Testis (tissue), 2 donors: ENCODE measurements at regions not wholly inside any gene's neighbourhood (a gene's known extent, or its start where the extent isn't known, plus 50 kb on each side); places are given as distances from the start of the nearest gene placed in this dataset.
"Not testable (repeated sequence)": the region's sequence is repeated elsewhere in the genome, so short reads cannot be mapped to it uniquely, and the experiment has no call there.

Experiments
- DNase-seq: peaks from one replicate; pipeline ENCODE4 v3.0.0-alpha.2; 2019
- H3K27ac ChIP-seq, 2 donors: fragments of 200-600 bp; sonication (generic); one replicate each; pipeline ENCODE4 v1.5.1; 2019
- H3K27me3 ChIP-seq: fragments of 200-600 bp; sonication (generic); one replicate; pipeline ENCODE4 v1.5.1; 2019
- H3K36me3 ChIP-seq: fragments of 200-600 bp; sonication (generic); one replicate; pipeline ENCODE4 v1.5.1; 2017; ENCODE audit warnings: low read depth; ENCODE audit errors: missing control alignments
- H3K4me1 ChIP-seq: fragments of 200-600 bp; sonication (generic); one replicate; pipeline ENCODE4 v1.5.1; 2019
- H3K4me3 ChIP-seq, 2 donors: fragments of 200-600 bp; sonication (generic); one replicate each; pipeline ENCODE4 v1.5.1; 2017 to 2019
- H3K9me3 ChIP-seq: fragments of 200-600 bp; sonication (generic); one replicate; pipeline ENCODE4 v1.5.1; 2017
- POLR2A ChIP-seq: fragments of 450-650 bp; IDR thresholded peaks from one replicate; pipeline ENCODE4 v1.6.1; 2017; ENCODE audit warnings: antibody characterized with exemption, mild to moderate bottlenecking, moderate library complexity
- WGBS, 2 donors: methylation state at CpG; one replicate each; pipeline ENCODE4 v1.1.5; 2018; 5-methylcytosine and 5-hydroxymethylcytosine counted together
- intact Hi-C: fragments of 100-400 bp; cut with DNase I; formaldehyde crosslinking; loops from one replicate; pipeline ENCODE4 v1.15.1; 2023; ENCODE audit warnings: low total_unique reads
- TF ChIP-seq, protein P1 (sequence below), 3 experiments: fragments of 450-650 bp in 2 of 3; fragments of 200-600 bp in 1 of 3; sonication (generic) in 1 of 3; IDR thresholded peaks; one replicate each; pipeline ENCODE4 v1.5.1; 2016 to 2019; ENCODE audit warnings: antibody characterized with exemption in 3 of 3, mild to moderate bottlenecking in 2 of 3, moderate library complexity in 1 of 3

GRCh38 chr1:234893359-234893724, 235.3 kb downstream of the TOMM20 start:
- no peak overlapping the region for H3K27ac ChIP-seq
- WGBS, 2 donors, result 93 to 97% methylated on average over 6 of the region's 6 CpGs

GRCh38 chr1:234892642-234893041, 236.0 kb downstream of the TOMM20 start:
- Histone ChIP-seq H3K27ac (no peak overlapping the region), H3K27me3 (no peaks in the 10 kb centered on the region), H3K9me3 (no peaks in the 10 kb centered on the region), H3K4me3 (no peak overlapping the region), H3K4me1 (no peaks in the 10 kb centered on the region), H3K36me3 (no peaks in the 10 kb centered on the region)
- WGBS, 2 donors, result 84 to 90% methylated on average over 4 of the region's 4 CpGs
- intact Hi-C loops, result no loop called here
- no peak for DNase-seq
- no peak for TF ChIP-seq POLR2A
- TF ChIP-seq, protein P1, sequence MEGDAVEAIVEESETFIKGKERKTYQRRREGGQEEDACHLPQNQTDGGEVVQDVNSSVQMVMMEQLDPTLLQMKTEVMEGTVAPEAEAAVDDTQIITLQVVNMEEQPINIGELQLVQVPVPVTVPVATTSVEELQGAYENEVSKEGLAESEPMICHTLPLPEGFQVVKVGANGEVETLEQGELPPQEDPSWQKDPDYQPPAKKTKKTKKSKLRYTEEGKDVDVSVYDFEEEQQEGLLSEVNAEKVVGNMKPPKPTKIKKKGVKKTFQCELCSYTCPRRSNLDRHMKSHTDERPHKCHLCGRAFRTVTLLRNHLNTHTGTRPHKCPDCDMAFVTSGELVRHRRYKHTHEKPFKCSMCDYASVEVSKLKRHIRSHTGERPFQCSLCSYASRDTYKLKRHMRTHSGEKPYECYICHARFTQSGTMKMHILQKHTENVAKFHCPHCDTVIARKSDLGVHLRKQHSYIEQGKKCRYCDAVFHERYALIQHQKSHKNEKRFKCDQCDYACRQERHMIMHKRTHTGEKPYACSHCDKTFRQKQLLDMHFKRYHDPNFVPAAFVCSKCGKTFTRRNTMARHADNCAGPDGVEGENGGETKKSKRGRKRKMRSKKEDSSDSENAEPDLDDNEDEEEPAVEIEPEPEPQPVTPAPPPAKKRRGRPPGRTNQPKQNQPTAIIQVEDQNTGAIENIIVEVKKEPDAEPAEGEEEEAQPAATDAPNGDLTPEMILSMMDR (IDR thresholded peaks at IDR 0.05), result no peak

More at GRCh38 chr1:234893359-234893724, 235.3 kb downstream of the TOMM20 start:
- intact Hi-C loops, result no loop called here
- no peak overlapping the region for H3K4me3 ChIP-seq
- no peaks in the 10 kb centered on the region for H3K4me1 ChIP-seq
- H3K36me3 ChIP-seq, result no peaks in the 10 kb centered on the region
- H3K27me3 ChIP-seq, result no peaks in the 10 kb centered on the region
- no peak for TF ChIP-seq POLR2A
- TF ChIP-seq, protein P1 (IDR thresholded peaks at IDR 0.05), result no peak
- no peak for DNase-seq
- H3K9me3 ChIP-seq, result no peaks in the 10 kb centered on the region

DNA sequence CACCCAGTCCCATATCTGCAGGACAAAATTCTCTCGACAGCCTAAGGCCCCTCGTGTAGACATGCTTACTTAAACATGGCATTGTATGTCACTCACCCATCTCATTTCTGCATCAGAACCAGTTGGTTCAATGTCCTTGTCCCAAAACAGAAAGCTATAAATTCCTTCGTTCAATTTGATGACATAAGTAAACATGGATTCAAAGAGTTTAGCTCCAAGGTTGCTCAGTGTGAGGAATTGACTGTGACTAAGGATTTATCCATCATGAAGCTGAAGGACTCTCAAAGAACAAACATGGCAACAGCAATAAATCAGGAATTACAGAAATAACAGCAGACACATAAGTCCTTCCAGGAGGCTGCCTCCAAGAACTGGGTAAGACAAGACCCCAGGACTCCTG, 237.2 kb downstream of the TOMM20 start:
- TF ChIP-seq, protein P1 (IDR thresholded peaks at IDR 0.05), result no peak
- TF ChIP-seq POLR2A, result no peak
- H3K9me3 ChIP-seq, result no peaks in the 10 kb centered on the region
- whole genome bisulfite sequencing, 2 donors, result 83 to 84% methylated on average over 3 of the region's 3 CpGs

DNA sequence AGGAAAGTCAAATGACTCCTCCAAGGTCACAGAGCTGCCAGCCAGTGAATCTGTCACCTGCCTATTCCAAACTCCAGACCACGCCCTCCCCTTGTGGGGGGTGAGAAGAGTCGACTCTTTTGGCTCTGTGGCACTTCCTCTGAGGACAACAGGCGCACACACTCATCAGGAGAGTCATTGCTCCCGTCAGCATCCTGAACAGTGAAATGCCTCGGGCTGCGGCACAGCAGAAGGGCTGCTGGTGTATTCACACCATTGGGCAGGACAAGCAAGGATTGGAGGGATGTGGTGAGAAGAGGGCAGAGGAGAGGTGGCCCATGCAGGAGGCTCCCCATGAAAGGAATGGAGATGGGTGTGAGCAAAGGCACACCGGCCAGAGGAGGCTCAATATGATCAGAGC, 239.0 kb downstream of the TOMM20 start:
- Histone ChIP-seq H3K27ac (no peak overlapping the region), H3K4me1 (peaks cover 8% of the 10 kb centered on the region), H3K4me3 (no peak overlapping the region), H3K36me3 (no peaks in the 10 kb centered on the region), H3K27me3 (no peaks in the 10 kb centered on the region), H3K9me3 (no peaks in the 10 kb centered on the region)
- no peak for DNase-seq
- intact Hi-C loops, result no loop called here
- WGBS, 2 donors, result 75 to 95% methylated on average over 6 to 7 of the region's 7 CpGs
- TF ChIP-seq POLR2A, result no peak
- TF ChIP-seq, protein P1 (IDR thresholded peaks at IDR 0.05), result no peak

More for the DNA sequence above, 237.2 kb downstream of the TOMM20 start:
- H3K27me3 ChIP-seq, result no peaks in the 10 kb centered on the region
- H3K36me3 ChIP-seq, result no peaks in the 10 kb centered on the region
- intact Hi-C loops, result no loop called here
- H3K27ac ChIP-seq, result no peak overlapping the region
- no peak overlapping the region for H3K4me3 ChIP-seq
- no peak for DNase-seq
- peaks cover 8% of the 10 kb centered on the region for H3K4me1 ChIP-seq

DNA sequence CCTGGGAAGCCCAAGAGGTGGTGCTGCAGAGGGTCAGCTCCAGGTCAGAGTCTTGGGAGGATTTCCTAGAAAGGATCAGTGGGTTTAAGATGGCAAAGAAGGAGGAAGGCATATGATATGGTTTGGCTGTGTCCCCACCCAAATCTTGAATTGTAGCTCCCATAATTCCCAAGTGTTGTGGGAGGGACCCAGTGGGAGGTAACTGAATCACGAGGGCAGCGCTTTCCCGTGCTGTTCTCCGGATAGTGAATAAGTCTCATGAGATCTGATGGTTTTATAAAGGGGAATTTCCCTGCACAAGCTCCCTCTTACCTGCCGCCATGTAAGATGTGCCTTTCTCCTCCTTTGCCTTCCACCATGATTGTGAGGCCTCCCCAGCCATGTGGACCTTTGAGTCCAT, 240.4 kb downstream of the TOMM20 start:
- not testable (repeated sequence) for H3K27ac ChIP-seq
- 95% methylated on average over 5 of the region's 5 CpGs for WGBS, 2 donors

More for the DNA sequence above, 240.4 kb downstream of the TOMM20 start:
- H3K9me3 ChIP-seq, intact Hi-C loops, H3K36me3 ChIP-seq, DNase-seq, H3K4me1 ChIP-seq, H3K27me3 ChIP-seq, H3K4me3 ChIP-seq: not testable (repeated sequence)
